ENCODE measurements at regions not wholly inside any gene's neighbourhood (a gene's known extent, or its start where the extent isn't known, plus 50 kb on each side); places are given as distances from the start of the nearest gene placed in this dataset.

- POLR2A ChIA-PET (ENCODE audit: low non-redundant PET): no interaction called here
- TF ChIP-seq EZH2 (IDR thresholded peaks at IDR 0.05; ENCODE audit: borderline replicate concordance, low read depth, low read length, poor library complexity, severe bottlenecking) (no peak), CTCF (conservative IDR thresholded peaks at IDR 0.05; ENCODE audit: low read depth, low read length) (no peak)
- CTCF ChIA-PET: no interaction called here
- intact Hi-C loops (cut with micrococcal nuclease; ENCODE audit: unreplicated experiment): loop anchor here (10.0 kb wide), 1 partner anchor 1361 kb away; no protein-coding TSS in a partner anchor
- Histone ChIP-seq H3K9me3 (ENCODE audit: low read depth, low read length, poor library complexity, severe bottlenecking) (no peaks in the 10 kb centered on the region), H3K27me3 (replicated peaks; ENCODE audit: insufficient read depth, low read depth, low read length, poor library complexity) (no peaks in the 10 kb centered on the region), H3K4me1 (ENCODE audit: insufficient read depth, low read length, poor library complexity, severe bottlenecking) (no peaks in the 10 kb centered on the region), H3K27ac (ENCODE audit: low read depth, low read length, poor library complexity, severe bottlenecking) (no peak overlapping the region), H3K36me3 (ENCODE audit: insufficient read depth, low read length, poor library complexity, severe bottlenecking) (no peaks in the 10 kb centered on the region), H3K4me3 (ENCODE audit: low read depth, low read length, poor library complexity, severe bottlenecking) (no peak overlapping the region)
- BruUV-seq (replicated peaks): no TSS peak
- DNase-seq (ENCODE audit: low spot score): no peak
These were observed 163.0 kb upstream of the CCDC179 start for GRCh38 chr11:23023319-23023718.

- TF ChIP-seq EZH2 (IDR thresholded peaks at IDR 0.05; ENCODE audit: borderline replicate concordance, low read depth, low read length, poor library complexity, severe bottlenecking): no peak
- TF ChIP-seq CTCF (conservative IDR thresholded peaks at IDR 0.05; ENCODE audit: low read depth, low read length): no peak
- ChIA-PET CTCF (no interaction called here), POLR2A (ENCODE audit: low non-redundant PET) (no interaction called here)
- Histone ChIP-seq H3K27ac (ENCODE audit: low read depth, low read length, poor library complexity, severe bottlenecking) (no peak overlapping the region), H3K27me3 (replicated peaks; ENCODE audit: insufficient read depth, low read depth, low read length, poor library complexity) (no peaks in the 10 kb centered on the region), H3K36me3 (ENCODE audit: insufficient read depth, low read length, poor library complexity, severe bottlenecking) (no peaks in the 10 kb centered on the region), H3K4me3 (ENCODE audit: low read depth, low read length, poor library complexity, severe bottlenecking) (no peak overlapping the region), H3K9me3 (ENCODE audit: low read depth, low read length, poor library complexity, severe bottlenecking) (no peaks in the 10 kb centered on the region), H3K4me1 (ENCODE audit: insufficient read depth, low read length, poor library complexity, severe bottlenecking) (no peaks in the 10 kb centered on the region)
- DNase-seq (ENCODE audit: low spot score): no peak
- BruUV-seq (replicated peaks): no TSS peak
- intact Hi-C loops (cut with micrococcal nuclease; ENCODE audit: unreplicated experiment): no loop called here
These were observed 180.8 kb upstream of the CCDC179 start for GRCh38 chr11:23041001-23041503.

- Histone ChIP-seq H3K36me3 (ENCODE audit: insufficient read depth, low read length, poor library complexity, severe bottlenecking) (no peaks in the 10 kb centered on the region), H3K27ac (ENCODE audit: low read depth, low read length, poor library complexity, severe bottlenecking) (no peak overlapping the region), H3K4me1 (ENCODE audit: insufficient read depth, low read length, poor library complexity, severe bottlenecking) (no peaks in the 10 kb centered on the region), H3K27me3 (replicated peaks; ENCODE audit: insufficient read depth, low read depth, low read length, poor library complexity) (no peaks in the 10 kb centered on the region), H3K4me3 (ENCODE audit: low read depth, low read length, poor library complexity, severe bottlenecking) (no peak overlapping the region), H3K9me3 (ENCODE audit: low read depth, low read length, poor library complexity, severe bottlenecking) (no peaks in the 10 kb centered on the region)
- TF ChIP-seq EZH2 (IDR thresholded peaks at IDR 0.05; ENCODE audit: borderline replicate concordance, low read depth, low read length, poor library complexity, severe bottlenecking) (no peak), CTCF (conservative IDR thresholded peaks at IDR 0.05; ENCODE audit: low read depth, low read length) (no peak)
- intact Hi-C loops (cut with micrococcal nuclease; ENCODE audit: unreplicated experiment): no loop called here
- ChIA-PET POLR2A (ENCODE audit: low non-redundant PET) (no interaction called here), CTCF (no interaction called here)
- no TSS peak for BruUV-seq (replicated peaks)
- DNase-seq (ENCODE audit: low spot score): no peak
These were observed 198.4 kb upstream of the CCDC179 start for GRCh38 chr11:23058656-23059055.
